Chondrocyte (in vitro differentiated cells): ENCODE measurements at regions not wholly inside any gene's neighbourhood (a gene's known extent, or its start where the extent isn't known, plus 50 kb on each side); places are given as distances from the start of the nearest gene placed in this dataset.
"Not testable (repeated sequence)": the region's sequence is repeated elsewhere in the genome, so short reads cannot be mapped to it uniquely, and the experiment has no call there.

Source experiments
- DNase-seq: peaks from one replicate; pipeline ENCODE4 v3.0.0; 2021; ENCODE audit warnings: mixed read lengths, low spot score
- H3K27ac Mint-ChIP-seq: one replicate; pipeline ENCODE4 v1.8.0; 2021; ENCODE audit warnings: mild to moderate bottlenecking, moderate library complexity, mixed read lengths; ENCODE audit not compliant: unreplicated experiment
- H3K27me3 Mint-ChIP-seq: 2 replicates; pipeline ENCODE4 v1.8.0; 2021; ENCODE audit warnings: low read depth, mixed read lengths
- H3K36me3 Mint-ChIP-seq: 2 replicates; pipeline ENCODE4 v1.8.0; 2021; ENCODE audit warnings: low read depth, mixed read lengths
- H3K4me1 Mint-ChIP-seq: 2 replicates; pipeline ENCODE4 v1.8.0; 2021; ENCODE audit warnings: low read depth, mild to moderate bottlenecking, mixed read lengths
- H3K4me3 Mint-ChIP-seq: one replicate; pipeline ENCODE4 v1.8.0; 2021; ENCODE audit warnings: mild to moderate bottlenecking, moderate library complexity, mixed read lengths; ENCODE audit not compliant: unreplicated experiment
- H3K9me3 Mint-ChIP-seq: 2 replicates; pipeline ENCODE4 v1.8.0; 2021; ENCODE audit warnings: low read depth, mixed read lengths

DNA sequence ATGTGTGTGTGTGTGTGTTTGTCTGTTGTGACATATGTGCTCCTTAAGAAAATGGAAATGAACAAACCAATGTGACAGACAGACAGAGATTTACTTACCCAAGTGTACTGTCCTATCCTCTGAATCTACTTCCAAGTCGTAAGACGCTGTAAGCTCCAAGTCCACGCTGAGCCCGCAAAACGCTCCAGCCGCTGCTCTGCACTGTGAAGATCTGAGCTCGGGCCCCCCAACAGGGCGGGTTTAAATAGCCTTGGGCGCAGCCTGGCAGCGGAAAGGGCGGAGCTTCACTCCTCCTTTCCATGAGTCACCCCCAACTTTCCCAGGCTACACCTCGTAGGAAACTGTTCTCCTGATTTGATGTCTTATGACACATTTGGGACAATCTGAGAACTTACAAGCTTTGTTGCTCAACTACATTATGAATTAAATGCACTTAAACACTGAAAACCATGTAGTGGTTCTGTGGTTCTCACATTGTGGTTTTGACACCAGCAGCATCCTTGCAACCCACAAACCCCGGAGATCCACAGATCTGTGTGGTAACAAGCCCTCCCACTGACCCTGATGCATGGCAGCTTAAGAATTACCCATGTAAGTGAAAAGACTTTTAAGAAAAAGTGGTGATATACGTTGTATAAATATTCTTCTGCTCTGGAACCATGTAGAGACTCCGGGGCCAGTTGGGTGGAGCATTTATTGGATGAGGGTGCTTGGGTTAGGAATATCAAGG is 735.6 kb upstream of the DEFB115 start:
- not testable (repeated sequence) for H3K4me1 Mint-ChIP-seq, H3K36me3 Mint-ChIP-seq, DNase-seq, H3K4me3 Mint-ChIP-seq, H3K27ac Mint-ChIP-seq, H3K27me3 Mint-ChIP-seq
- peaks cover 23% of the 10 kb centered on the region for H3K9me3 Mint-ChIP-seq

DNA sequence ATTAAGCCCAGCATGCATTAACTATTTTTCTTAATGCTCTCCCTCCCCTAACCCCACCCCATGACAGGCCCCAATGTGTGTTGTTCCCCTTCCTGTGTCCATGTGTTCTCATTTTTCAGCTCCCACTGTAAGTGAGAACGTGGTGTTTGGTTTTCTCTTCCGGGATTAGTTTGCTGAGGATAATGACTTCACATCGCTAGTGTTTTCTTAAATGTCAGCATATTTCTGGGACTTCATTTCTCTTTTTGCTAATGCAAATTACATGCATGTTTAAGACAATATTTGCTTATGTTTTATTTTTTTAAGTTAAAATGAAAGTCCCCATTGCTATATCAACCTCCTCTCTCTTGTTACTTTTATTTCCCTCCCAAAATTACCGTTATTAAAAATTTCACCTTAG is 733.3 kb upstream of the DEFB115 start:
- H3K36me3 Mint-ChIP-seq, H3K27ac Mint-ChIP-seq, H3K4me1 Mint-ChIP-seq, DNase-seq, H3K4me3 Mint-ChIP-seq, H3K27me3 Mint-ChIP-seq: not testable (repeated sequence)
- peaks cover 28% of the 10 kb centered on the region for H3K9me3 Mint-ChIP-seq

GRCh38 chr20:30524761-30525160 is 732.7 kb upstream of the DEFB115 start:
- DNase-seq, H3K4me1 Mint-ChIP-seq, H3K27ac Mint-ChIP-seq, H3K4me3 Mint-ChIP-seq, H3K27me3 Mint-ChIP-seq, H3K36me3 Mint-ChIP-seq: not testable (repeated sequence)
- H3K9me3 Mint-ChIP-seq, result peaks cover 31% of the 10 kb centered on the region

DNA sequence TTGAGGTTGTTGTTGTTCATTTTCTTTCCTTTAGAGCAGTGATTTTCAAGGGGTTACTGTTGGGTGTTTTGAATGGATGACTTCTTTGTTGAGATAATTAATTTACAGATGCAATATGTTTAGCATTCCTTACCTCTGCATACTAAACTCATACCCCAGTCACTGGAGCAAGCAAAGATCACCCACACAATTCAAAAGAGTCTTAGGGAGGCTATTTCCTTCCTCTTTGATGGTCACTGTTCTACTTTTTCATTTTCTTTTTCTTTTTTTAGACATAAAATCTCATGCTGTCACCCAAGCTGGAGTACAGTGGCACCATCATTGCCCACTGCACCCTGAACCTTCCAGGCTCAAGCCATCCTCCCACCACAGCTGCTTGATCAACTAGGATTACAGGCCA is 723.8 kb upstream of the DEFB115 start:
- H3K36me3 Mint-ChIP-seq, DNase-seq, H3K4me1 Mint-ChIP-seq, H3K4me3 Mint-ChIP-seq, H3K27me3 Mint-ChIP-seq, H3K27ac Mint-ChIP-seq: not testable (repeated sequence)
- H3K9me3 Mint-ChIP-seq, result peaks cover 37% of the 10 kb centered on the region

DNA sequence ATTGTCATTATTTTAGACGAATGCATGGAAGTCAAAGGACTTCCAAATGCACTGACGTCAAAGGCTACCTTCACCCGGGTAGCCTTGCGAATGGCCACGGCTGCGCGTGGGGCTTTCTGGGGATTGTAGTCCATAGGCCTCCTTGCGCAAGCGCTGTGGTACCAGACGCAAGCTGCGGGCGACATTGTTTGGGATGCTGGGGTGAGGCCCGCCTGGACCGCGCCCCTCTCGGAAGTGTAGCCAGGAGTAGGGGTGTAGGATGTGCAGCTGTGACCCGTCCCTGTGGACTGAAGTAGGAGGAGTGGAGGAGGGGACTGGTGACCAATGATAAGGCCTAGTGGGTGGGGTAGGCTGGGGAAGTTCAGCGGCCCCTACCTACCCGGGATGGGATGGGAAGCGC is 720.0 kb upstream of the DEFB115 start:
- not testable (repeated sequence) for H3K4me3 Mint-ChIP-seq, H3K36me3 Mint-ChIP-seq, H3K4me1 Mint-ChIP-seq, H3K27me3 Mint-ChIP-seq, H3K27ac Mint-ChIP-seq
- DNase-seq, result peak; percentile 86
- H3K9me3 Mint-ChIP-seq, result peaks cover 37% of the 10 kb centered on the region

GRCh38 chr20:30540330-30541069 is 717.0 kb upstream of the DEFB115 start:
- not testable (repeated sequence) for H3K4me1 Mint-ChIP-seq, H3K27me3 Mint-ChIP-seq, H3K36me3 Mint-ChIP-seq, DNase-seq, H3K27ac Mint-ChIP-seq, H3K4me3 Mint-ChIP-seq
- H3K9me3 Mint-ChIP-seq, result peaks cover 48% of the 10 kb centered on the region

- H3K27ac Mint-ChIP-seq, H3K4me1 Mint-ChIP-seq, H3K36me3 Mint-ChIP-seq, H3K4me3 Mint-ChIP-seq, DNase-seq, H3K27me3 Mint-ChIP-seq: not testable (repeated sequence)
- peaks cover 45% of the 10 kb centered on the region for H3K9me3 Mint-ChIP-seq
These were observed 706.2 kb upstream of the DEFB115 start for GRCh38 chr20:30551236-30551635.

DNA sequence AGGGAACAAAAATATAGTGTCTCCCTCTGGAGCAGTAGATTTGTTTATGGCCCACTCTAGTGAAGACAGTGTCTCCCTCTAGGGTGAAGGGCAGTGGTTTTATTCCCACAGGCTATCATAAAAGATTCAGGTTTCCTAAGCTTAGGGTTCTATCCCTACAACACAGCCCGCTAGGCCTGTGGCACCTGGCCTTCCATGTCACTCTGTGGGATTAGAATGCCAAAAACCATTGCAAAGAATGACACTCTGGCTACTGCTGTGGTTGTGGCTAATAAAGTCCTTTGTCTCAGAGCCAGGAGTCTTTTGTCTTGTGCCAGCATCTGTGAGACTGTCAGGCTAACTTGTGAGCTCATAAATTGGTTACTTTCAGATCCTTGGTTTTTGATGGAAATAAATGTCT is 700.7 kb upstream of the DEFB115 start:
- not testable (repeated sequence) for DNase-seq, H3K4me1 Mint-ChIP-seq, H3K36me3 Mint-ChIP-seq, H3K27ac Mint-ChIP-seq, H3K4me3 Mint-ChIP-seq, H3K27me3 Mint-ChIP-seq
- peaks cover 33% of the 10 kb centered on the region for H3K9me3 Mint-ChIP-seq

DNA sequence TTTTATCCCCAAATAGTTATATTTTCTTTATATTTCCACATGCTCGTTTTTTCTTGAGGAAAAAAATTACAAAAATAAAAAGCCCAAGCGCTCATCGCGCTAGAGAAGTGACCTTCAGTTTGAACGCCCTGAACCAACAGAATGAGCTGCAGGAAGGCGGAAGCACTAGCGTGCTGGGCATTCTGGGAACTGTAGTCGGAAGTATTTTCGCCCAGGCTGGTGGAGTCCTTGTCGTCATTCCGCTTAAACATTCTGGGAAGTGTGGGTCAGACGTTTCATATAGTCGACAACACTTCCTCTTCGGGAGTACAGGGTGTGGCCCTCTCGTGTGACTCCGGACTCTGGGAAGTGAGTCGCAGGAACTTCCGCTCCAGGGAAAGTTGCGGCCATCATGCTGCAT is 692.4 kb upstream of the DEFB115 start:
- not testable (repeated sequence) for H3K36me3 Mint-ChIP-seq, DNase-seq, H3K27ac Mint-ChIP-seq, H3K4me1 Mint-ChIP-seq, H3K4me3 Mint-ChIP-seq, H3K27me3 Mint-ChIP-seq
- H3K9me3 Mint-ChIP-seq, result peaks cover 35% of the 10 kb centered on the region

DNA sequence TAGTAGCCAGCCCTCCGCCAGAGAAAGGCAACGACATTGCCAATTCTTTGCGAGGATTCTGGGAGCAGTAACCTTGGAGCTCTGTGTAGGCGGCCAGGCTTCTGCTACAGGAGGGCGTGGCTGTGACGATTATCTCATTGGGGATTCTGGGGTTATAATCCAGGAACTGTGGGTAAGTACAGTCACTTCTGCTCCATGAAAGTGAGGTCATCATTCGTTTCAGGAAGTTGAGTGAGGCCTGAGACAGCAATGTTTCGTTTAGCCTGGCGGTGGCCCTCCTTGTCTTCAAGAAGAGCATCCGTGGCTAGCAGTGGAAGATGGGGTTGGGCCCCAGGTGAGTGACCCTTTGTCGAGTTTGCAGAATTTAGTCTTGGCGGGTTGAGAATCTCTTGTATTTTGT is 687.6 kb upstream of the DEFB115 start:
- H3K27ac Mint-ChIP-seq, H3K4me3 Mint-ChIP-seq, H3K36me3 Mint-ChIP-seq, H3K4me1 Mint-ChIP-seq, H3K27me3 Mint-ChIP-seq, DNase-seq: not testable (repeated sequence)
- peaks cover 37% of the 10 kb centered on the region for H3K9me3 Mint-ChIP-seq

- H3K27ac Mint-ChIP-seq, H3K36me3 Mint-ChIP-seq, H3K4me1 Mint-ChIP-seq, H3K27me3 Mint-ChIP-seq, H3K4me3 Mint-ChIP-seq, DNase-seq: not testable (repeated sequence)
- peaks cover 37% of the 10 kb centered on the region for H3K9me3 Mint-ChIP-seq
These were observed 686.8 kb upstream of the DEFB115 start for GRCh38 chr20:30570622-30571021.

DNA sequence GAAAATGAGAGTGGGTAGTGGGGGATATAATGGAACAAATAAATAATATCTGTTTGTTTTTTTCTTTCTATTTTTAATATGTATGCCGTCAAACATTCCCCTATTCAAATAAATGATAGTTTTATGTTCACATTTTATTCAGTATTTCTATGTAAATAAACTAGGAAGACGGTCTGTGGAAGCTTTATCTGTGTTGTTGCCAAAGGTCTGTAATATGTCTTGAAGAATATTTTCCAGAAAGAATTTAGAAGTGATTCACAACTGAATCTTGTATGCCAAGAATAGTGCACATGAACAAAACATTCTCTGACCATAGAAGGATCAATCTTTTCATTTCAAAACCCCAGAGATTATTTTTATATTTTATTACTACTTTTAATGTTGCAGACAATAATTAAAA is 683.1 kb upstream of the DEFB115 start:
- not testable (repeated sequence) for H3K4me3 Mint-ChIP-seq, H3K27me3 Mint-ChIP-seq, H3K36me3 Mint-ChIP-seq, DNase-seq, H3K27ac Mint-ChIP-seq, H3K4me1 Mint-ChIP-seq
- H3K9me3 Mint-ChIP-seq, result peaks cover 26% of the 10 kb centered on the region

DNA sequence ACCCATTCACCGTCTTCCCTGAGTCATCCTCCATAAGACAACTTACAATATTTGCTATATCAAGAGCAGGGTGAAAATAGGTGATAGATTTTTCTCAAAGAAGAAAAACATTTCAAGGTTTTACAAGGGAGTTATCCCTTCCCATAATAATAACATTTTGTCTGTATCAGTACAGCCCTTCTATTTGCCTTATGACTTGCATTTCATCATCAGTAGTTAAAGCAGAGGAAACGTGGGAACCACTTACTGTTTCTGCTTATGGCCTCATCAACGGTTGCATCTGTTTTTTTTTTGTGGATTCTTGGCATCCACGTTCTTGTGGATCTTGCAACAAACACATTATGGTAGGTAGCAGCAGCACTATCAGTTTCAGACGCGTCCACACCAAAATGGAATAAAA is 678.4 kb upstream of the DEFB115 start:
- not testable (repeated sequence) for H3K27me3 Mint-ChIP-seq, H3K36me3 Mint-ChIP-seq, H3K4me3 Mint-ChIP-seq, H3K27ac Mint-ChIP-seq, H3K4me1 Mint-ChIP-seq, DNase-seq
- peaks cover 28% of the 10 kb centered on the region for H3K9me3 Mint-ChIP-seq
